HG02981 (cell line): ENCODE measurements at regions not wholly inside any gene's neighbourhood (a gene's known extent, or its start where the extent isn't known, plus 50 kb on each side); places are given as distances from the start of the nearest gene placed in this dataset.

ENCODE experiments used
- ATAC-seq: cut with Tn5 transposase; IDR thresholded peaks from one replicate; pipeline ENCODE4 v1.9.1; 2021; ENCODE audit warnings: mild to moderate bottlenecking, moderate library complexity; ENCODE audit not compliant: unreplicated experiment

GRCh38 chr15:38646716-38647115 is 82.1 kb upstream of the RASGRP1 start:
- ATAC-seq = no peak

GRCh38 chr15:38647683-38648082 is 83.1 kb upstream of the RASGRP1 start:
- no peak for ATAC-seq

DNA sequence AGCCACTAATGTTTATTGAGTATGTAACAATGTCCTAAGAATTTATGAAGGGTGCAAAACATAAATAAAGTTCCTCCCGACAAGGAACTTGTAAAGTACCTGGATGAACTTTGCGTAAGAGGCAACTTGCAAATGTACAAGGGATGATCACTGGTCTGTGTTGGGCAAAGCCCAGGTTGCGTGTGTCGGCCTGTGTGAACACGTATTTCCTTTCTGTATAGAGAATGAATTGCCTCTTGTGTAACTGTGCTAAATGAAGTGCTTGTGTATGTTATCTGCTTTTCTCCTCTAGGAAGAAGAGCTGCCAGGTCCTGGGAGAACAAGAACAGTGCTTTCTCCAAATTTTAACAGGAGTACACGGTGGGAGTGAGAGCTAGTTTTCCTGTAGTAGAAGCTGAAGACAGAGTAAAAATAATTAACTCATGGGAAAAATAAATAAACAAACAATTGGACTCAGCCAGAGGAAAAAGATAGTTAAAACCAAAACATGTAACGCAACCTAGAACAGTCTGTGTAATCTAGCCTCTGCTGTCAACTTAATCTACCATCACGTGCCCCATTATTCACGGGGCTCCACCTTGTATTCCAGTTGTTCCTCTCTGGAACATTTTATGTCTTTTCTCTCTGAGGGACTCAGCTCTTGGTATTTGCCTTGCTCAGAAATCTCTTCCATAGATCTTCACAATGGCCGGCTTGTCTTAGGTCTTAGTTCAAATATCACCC is 83.7 kb upstream of the RASGRP1 start:
- ATAC-seq = no peak

GRCh38 chr15:38650384-38650783 is 85.8 kb upstream of the RASGRP1 start:
- ATAC-seq = no peak

DNA sequence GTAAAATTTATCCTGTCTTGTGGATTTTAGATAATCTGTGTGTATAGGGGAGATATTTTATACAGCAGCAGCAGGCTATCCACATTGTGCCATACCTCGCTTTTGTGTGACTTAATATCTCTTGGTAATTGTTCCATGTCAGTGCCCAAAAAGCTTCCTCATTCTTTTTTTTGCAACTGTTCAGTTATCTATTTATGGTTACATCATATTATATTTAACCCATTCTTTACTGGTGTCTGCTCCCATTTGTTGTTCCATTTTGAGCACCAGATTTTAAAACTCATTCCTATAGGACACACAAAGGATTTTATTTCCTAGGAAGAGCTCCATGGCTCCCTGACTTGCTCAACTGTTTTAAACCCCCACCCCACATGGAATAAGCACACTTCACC is 86.3 kb upstream of the RASGRP1 start:
- ATAC-seq = no peak

DNA sequence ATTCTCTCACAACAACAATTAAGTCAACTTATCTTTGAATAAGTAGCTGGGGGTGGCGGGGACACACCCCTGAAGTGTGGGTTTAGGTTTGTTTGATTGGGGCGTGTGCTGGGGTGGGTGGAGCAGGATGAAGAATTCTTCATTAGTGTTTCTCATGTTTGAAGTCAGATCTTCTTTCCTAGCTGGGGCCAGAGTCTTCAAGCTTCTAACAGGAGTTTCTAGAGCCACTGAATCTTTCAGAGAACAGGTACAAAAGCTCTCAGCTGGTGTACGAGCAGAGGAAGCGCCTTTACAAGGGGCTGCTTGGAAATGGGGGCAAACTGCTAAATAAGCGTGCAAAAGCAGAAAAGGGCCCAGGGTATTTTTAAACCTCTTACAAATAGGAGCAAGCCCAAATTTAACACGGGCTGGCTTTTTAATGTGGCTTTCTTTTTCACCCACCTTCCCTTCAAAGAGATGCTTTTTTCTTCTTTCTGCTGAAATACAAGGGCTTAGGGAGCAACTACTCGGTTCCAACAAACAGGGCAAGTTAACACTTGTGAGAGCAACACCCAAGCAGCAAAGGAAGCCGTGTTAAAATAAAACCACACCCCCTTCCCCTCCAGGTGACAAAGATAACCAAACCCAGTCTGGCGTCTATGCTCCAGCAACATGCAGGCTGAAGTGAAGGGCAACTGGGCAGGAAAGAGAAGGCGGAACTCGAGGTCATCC is 86.9 kb upstream of the RASGRP1 start:
- no peak for ATAC-seq

DNA sequence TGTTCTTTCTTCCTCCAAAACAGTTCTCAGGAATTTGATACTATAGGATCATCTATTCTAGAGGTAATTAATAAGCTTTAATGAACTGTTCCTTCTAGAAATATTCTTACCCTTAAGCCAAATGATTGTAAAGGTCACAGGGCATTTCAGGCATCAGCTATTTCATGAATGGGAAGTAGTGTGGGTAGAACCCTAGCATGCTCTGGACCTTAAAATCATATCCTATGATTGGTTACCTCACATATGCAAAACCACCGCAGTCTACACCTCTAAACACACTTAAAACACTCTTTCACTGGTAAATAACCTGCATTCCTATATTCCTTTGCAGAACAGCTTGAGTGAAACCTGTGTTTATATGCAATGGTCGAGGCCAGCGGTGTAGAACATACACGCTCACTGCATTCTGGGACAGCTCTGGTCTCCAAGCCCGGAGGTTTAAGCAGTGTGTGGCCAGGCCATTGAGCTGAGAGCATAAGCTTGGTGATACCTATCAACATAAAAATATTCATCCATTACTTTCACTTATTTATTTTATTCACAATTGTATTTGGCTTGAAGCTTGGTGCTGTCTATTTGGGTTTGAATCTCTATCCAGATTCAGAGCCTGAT is 87.7 kb upstream of the RASGRP1 start:
- no peak for ATAC-seq

DNA sequence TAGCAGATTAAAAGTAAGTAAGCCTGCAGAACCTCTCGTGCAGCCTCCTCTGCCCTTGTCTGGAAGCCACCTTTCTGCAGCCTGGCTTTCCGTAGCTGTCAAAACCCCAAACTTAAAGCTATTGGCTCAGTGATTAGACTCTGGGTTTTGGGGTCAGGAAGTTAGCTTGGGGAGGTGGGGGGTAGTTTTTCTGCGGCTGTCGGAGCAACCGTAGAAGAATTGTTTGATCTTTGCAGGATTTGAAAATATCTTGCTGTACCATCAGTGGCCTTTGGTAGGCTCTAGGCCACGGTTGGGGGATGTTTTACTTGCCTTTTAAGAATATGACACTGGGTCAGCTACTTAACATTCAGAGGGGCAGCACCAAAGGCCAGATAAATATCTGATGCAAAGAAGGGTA is 88.4 kb upstream of the RASGRP1 start:
- ATAC-seq = no peak

GRCh38 chr15:38658431-38658830 is 93.8 kb upstream of the RASGRP1 start:
- no peak for ATAC-seq

DNA sequence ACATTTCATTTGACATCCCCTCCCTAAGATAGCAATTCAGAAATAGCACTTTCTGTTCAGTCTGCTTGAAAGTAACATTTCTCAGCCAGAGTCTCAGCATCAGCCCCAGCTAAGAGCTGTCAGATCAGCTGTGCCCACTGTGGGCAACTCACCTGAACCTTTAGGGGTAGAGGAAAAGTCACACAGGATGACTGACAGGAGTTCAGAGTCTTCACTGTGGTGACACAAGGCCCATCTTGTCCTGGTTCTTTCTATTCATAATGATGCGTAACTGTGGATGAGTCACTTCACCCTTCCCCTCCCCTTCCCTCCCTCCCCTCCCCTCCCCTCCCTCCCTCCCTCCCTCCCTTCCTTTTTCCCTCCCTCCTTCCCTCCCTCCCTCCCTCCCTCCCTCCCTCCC is 96.1 kb upstream of the RASGRP1 start:
- ATAC-seq = no peak

DNA sequence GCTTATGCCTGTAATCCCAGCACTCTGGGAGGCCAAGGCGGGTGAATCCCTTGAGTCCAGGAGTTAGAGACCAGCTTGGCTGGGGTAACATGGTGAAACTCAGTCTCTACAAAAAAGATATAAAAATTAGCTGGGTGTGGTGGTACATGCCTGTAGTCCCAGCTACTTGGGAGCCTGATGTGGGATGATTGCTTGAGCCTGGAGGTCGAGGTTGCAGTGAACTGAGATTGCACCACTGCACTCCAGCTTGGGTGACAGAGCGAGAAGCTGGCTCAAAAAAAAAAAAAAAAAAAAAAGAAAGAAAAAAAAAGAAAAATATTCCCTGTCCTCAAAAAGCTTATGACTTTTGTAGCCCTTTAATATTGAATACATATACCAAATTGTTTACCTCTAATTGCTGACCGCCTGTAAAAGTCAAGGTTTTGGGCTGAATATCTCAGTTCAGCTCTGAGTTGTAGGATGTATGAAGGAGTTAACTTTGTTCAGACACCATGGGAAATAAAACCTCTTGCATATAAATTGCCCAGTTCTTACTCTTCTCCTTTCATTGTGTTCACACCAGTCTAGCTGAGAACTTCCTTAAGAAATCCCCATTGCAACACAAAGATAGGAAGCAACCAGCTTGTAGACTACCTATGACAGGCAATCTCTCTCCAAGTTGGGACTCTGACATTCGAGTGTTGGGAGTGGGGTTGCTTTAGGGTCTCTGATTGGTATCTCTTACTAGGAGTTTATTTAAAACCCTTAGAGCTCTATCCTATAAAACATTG is 97.6 kb upstream of the RASGRP1 start:
- ATAC-seq = no peak

- ATAC-seq = no peak
Observed at GRCh38 chr15:38662805-38663204, 98.2 kb upstream of the RASGRP1 start.

DNA sequence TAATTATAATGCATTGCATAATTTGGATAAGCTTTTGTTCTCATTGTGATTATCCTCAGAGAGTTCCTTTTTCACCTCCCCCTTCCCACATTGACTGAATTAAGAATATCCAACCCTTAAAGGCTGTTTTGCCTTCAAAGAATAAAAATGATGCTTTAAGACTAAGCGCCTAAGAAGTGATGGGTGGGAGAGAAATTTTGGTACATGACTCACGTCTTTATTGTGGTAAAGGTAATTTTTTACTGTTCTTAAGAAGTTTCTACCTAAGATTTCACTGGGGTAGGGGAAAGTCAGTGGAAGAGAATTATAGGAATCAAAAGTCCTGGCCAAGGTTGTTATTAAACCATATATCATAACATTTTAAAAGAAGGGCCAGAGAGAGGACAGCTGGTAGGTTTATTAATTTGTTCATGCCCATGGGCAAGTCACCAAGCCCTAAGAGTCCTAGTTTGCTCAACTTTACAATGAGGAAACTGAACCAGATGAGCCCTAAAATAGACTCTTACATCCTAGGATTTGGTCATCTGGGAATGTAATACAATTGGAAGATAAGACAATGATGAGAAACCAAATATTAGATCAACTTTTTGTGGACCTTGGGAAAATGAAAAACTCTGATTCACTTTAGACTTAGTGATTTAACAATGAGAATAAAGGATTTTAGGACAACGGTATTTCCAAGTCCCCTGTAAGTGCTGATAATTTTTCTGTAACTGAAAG is 101.1 kb upstream of the RASGRP1 start:
- ATAC-seq = no peak

DNA sequence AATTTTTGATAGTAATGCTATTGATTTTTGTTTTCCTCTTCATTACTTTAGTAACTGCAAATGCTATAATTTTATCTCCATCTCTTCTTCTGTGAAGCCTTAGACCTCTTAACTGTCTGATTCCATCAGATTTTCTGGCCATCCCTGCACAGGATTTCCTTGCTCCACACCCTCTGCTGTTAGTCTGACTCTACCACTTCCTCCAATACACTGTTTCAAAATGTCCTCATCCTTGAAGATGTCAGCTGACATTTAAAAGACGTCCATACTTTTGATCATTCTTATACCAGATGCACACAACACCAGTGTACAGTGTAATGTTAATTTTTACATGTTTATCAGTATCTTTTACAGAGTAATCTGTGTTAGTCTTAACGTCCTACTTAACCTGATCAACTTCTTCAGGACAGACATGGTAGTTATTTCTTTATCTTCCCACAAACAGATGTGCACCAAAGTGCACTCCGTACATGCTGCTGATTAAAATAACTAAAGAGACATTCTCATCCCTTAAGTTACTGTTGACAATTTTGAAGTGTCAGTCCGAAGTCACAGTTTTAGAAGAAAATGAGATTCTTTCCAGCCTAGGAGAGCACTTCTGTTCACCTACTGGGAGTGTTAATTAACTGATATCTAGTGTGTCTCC is 102.4 kb upstream of the RASGRP1 start:
- no peak for ATAC-seq

DNA sequence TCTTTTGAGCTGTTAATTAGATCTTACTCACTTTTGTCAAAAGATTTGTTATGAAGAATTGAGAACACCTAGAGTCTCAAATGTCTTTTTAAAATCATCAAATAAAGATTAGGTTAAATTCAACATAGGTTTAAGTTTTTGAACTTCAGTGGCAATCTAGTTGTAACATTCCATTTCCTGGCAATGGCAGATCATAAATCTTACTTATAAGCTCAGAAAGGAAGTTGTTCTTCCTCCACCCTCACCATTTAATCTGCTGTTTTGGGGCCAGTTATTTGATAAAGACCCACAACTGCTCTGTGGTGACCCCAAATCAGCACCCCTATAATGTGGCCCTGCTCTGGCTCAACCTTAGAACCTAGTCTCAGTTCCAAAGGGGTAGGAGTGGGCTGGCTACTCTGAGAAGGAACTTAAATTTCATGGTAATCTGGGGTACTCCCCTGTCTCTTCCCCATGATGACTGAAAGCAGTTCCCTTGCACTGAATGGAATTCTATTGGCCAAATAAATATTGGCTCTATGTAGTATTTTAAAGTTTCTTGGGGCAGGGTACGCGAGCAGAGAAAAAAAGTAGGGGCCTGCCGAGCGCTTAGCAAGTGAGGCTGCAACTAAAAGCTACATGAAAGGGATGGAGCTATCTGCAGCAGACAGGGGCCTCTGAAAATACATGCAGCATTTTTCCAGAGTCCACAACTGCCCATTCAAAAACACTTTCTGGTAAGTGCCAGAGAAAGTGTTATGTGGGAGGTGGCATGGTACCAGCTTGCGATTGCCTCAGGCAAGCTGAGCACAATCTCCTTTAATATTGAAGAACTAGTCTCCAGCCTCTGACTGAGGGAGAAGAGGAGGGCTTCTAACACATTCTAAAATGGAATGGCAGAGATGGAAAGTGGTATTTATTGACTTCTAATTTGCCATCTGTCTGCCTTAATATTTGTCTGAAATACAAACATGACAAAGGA is 103.6 kb upstream of the RASGRP1 start:
- ATAC-seq = no peak

- ATAC-seq = no peak
Observed at GRCh38 chr15:38668898-38669391, 104.3 kb upstream of the RASGRP1 start.

DNA sequence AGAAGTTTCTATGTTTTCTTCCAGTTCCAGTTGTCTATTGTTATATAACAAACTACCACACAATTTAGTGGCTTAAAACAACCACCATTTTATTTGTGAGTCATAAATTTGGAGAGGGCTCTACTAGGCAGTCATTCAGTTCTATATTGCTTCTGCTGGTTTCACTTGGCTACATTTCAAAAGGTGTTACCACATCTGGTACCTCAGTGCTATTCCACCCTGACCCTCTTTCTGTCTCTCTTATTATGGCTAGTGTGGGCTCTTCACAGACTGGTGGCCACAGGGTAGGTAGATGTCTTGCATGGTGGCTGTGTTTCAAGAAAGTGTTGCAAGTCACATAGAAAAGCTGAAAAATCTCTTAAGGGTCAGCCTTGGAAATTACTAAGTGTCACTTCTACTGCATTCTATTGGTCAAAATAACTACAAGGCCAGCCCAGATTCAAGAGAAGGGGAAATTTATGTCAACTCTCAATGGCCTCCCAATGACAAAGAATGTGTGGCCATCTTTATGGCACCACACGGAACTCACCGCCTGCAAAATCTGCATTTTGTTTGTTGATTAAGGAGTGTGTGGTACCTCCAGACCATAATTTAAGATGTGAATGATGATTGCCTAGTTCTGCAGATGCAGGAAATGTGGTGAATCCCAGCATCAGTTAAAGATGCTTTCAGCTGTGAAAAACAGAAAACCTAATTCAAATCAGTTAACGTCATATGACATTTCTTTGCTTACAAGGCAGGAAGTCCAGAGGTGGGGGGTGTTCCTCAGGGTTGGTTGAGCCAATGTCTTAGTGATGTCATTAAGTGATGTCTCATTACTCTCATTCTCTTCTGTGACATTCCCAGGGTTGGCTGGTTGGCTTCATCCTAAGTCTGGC is 105.8 kb upstream of the RASGRP1 start:
- peak; percentile 48 for ATAC-seq

- no peak for ATAC-seq
Observed at GRCh38 chr15:38671006-38671387, 106.4 kb upstream of the RASGRP1 start.
